NCI-H82 treated with DMSO at 0.1 percent for 48 hours (cell line): ENCODE measurements at regions not wholly inside any gene's neighbourhood (a gene's known extent, or its start where the extent isn't known, plus 50 kb on each side); places are given as distances from the start of the nearest gene placed in this dataset.

Experiments
- DNase-seq: peaks from one replicate; lab custom pipeline; 2025; ENCODE audit not compliant: unreplicated experiment; lab: John Stamatoyannopoulos, UW

- DNase-seq: no peak
These were observed 387.9 kb upstream of the ANO3 start for GRCh38 chr11:25943777-25944661.

GRCh38 chr11:25949918-25950317 lies 382.0 kb upstream of the ANO3 start:
- DNase-seq: no peak

DNA sequence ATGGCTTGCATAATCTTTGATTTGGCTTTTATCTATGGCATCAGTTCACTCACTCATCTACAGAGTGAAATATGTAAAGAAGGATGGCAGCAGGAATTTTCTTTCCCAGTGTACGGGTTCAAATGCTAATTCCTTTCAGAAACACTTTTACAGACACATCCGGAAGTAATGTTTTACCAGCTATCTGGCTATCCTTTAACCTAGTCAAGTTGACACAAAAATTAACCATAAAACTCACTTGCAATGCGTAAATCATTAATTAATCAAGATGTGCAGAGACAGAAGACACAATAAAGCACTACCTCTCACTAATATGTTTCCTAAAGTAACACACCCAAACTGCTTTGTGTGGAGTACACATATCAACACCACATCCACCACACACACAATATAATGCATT lies 378.9 kb upstream of the ANO3 start:
- DNase-seq: no peak

- DNase-seq: no peak
These were observed 373.9 kb upstream of the ANO3 start for GRCh38 chr11:25958045-25958444.

GRCh38 chr11:25961539-25961938 lies 370.4 kb upstream of the ANO3 start:
- DNase-seq: no peak

DNA sequence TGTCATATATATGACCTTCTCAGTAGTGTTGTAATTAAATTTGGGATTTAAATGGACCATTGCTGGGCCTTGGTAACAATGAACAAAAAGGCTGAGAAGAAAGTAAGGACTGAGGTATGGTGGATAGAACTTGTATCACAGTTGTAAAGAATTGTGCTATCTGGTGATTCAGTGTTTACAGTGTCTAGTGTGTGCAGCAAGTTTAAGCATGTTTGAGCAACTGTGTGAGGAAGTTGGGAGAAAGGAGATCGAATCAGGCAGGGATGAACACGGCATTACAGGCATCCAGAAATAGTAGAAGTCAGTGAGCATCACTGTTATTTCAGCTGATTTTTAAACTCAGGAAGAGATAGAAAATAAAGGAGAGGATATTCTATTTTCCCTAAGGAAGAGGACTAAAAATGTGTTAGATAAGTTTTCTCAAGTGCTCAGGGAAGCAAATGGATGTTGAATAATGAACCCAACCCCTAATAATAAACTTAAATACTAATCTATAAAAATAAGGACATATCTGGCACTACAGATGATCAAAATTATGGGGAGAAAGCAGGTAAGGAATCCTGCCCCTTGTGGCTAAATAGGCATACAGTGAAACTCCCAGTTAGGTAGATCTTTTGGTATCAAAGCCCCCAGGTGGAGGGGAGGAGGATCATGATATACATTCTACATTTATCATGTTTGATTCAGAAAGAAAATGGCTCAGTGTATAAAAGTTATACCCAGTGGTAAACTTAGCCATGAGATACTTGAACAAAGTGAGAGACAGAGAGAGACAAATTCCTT lies 361.0 kb upstream of the ANO3 start:
- DNase-seq: no peak

DNA sequence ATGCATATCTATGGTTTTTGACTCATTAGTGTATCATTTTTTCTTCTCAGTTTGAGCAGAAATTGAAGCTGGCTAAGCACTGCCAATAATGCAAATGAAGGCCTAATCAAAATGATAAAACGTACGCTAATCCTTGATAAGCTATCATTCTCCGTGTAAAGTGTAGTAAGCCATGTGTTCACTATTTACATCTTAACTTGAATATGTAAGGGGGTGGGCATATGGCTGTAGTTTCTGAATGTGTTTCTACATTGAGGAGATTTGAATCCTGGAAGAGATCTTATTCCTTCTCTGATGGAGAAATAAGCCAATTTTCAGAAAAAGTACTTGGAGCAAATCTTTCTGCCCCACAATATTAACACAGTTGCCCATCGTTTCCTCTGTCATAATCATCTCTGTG lies 351.8 kb upstream of the ANO3 start:
- no peak for DNase-seq

GRCh38 chr11:25981998-25982397 lies 349.9 kb upstream of the ANO3 start:
- DNase-seq: peak; percentile 24

DNA sequence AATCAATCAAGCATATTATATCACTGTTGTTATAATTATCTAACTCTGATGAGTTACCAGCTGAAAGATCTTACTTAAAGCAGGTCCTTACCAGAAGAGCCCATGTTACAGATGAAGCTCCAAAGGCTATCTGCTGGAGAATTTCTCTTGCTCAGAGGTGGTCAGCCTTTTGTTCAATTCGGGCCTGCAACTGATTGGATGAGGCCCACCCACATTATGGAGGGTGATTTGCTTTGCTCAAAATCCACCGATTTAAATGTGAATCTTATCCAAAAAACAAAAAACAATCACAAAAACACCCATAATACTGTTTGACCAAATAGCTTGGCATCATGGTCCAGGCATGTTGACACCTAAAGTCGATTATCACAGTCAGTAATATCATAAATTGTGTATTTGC lies 348.6 kb upstream of the ANO3 start:
- DNase-seq: no peak

DNA sequence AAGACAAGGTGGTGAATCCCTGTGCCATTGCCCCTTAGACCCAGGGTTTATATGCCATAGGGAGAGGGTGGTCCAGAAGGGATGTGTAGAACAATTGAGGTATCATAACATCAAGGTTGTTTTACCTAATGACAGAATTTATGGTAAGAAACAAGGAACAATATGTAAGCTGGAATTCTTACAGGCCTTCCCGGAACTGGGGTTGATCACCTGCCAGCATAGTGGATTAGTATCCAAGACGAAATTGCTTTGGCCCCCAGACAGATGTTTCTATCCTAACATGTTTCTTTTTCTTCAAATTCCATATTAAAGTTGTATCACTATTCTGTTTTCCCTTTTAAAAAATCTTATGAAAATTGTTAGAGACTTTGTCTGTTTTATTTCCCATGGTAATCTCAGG lies 343.8 kb upstream of the ANO3 start:
- DNase-seq: no peak

- DNase-seq: no peak
These were observed 341.5 kb upstream of the ANO3 start for GRCh38 chr11:25990406-25990805.

DNA sequence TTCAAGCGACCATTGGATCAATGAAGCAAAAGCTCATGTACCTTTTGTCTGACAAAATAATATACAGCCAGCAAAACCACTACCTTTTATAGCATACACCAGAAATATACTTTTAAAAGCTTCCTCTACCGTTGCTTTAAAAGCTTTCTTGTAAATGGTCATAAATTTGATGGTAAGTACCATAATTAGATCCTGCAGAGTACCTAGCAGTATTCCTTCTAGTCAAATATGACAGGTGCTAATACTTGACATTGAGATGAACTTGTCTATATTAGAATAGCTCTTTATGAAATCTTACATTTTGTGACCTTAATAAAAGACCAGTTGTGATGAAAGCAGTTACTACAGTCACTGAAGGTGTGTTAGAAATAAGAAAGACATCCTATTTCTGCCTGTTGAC lies 340.5 kb upstream of the ANO3 start:
- no peak for DNase-seq

- no peak for DNase-seq
These were observed 339.6 kb upstream of the ANO3 start for GRCh38 chr11:25992294-25992693.

- DNase-seq: no peak
These were observed 338.9 kb upstream of the ANO3 start for GRCh38 chr11:25993016-25993415.

DNA sequence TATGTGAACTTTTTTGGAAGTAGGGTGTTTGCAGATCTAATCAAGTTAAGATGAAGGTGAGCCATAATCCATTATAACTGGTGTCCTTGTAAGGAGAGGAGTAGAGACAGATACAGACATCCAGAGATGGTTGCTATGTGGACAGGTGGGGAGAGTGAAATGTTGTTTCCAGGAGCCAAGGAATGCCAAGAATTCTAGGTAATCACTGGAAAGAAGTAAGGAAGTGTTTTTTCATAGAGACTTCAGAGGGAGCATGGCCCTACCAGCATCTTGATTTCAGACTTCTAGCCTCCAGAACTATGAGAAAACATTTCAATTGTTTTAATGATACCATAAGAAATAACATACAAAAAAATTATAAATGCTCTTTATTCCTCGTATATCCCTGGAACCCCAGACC lies 320.5 kb upstream of the ANO3 start:
- no peak for DNase-seq

GRCh38 chr11:26014456-26015115 lies 317.3 kb upstream of the ANO3 start:
- no peak for DNase-seq

GRCh38 chr11:26017322-26017860 lies 314.5 kb upstream of the ANO3 start:
- no peak for DNase-seq

DNA sequence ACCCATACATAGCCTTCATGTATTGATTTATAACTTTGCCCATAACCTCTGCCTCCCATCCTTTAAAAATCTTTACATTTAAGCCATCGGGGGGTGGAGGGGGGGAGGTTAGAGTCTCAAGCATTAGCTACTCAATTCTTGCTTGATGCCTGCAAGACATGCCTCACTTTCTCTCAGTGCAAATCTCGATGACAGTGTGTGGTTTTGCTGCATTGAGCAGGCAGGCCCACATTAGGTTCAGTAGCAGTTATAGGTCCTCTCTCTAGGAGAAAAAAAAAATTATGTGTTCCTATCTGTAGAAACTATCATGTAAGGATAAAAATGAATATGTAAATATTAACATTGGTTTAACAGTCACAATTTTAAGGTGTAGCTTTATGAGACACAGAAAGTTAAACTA lies 314.0 kb upstream of the ANO3 start:
- DNase-seq: no peak

GRCh38 chr11:26018336-26018735 lies 313.6 kb upstream of the ANO3 start:
- DNase-seq: no peak

GRCh38 chr11:26019386-26019785 lies 312.5 kb upstream of the ANO3 start:
- no peak for DNase-seq

- DNase-seq: no peak
These were observed 310.9 kb upstream of the ANO3 start for GRCh38 chr11:26021017-26021416.

DNA sequence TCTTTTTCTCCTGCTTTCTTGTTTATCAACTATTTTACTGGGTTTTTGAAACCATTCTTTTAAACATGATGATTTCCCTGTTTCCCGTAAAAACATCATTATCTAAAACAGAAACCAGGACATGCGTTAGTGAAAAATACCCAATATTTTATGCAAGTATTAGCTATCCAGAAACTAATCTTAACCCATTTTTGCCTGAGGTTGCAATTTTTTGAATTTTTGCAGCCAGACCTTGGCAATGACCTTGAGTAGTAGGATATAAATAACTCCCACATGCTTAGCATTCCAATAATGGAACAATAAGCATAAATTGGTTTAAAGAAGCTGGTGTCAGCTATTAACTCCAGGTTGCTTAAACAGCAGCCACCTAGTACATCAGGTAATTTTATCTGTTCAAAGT lies 308.9 kb upstream of the ANO3 start:
- DNase-seq: no peak
